ENCODE measurements at regions not wholly inside any gene's neighbourhood (a gene's known extent, or its start where the extent isn't known, plus 50 kb on each side); places are given as distances from the start of the nearest gene placed in this dataset.

GRCh38 chr13:103812971-103813370, 746.8 kb upstream of the SLC10A2 start:
- H3K36me3 ChIP-seq (ENCODE audit: control insufficient read depth, insufficient read depth, low read length) = no peaks in the 10 kb centered on the region
- TF ChIP-seq MXI1 (IDR thresholded peaks at IDR 0.05; ENCODE audit: borderline replicate concordance, low read depth, low read length) (no peak), MAFK (IDR thresholded peaks at IDR 0.05; ENCODE audit: low read depth, low read length) (no peak), CEBPB (IDR thresholded peaks at IDR 0.05; ENCODE audit: low read depth, low read length) (no peak), NFE2L2 (IDR thresholded peaks at IDR 0.05; ENCODE audit: low read depth, low read length) (no peak), SMC3 (IDR thresholded peaks at IDR 0.05; ENCODE audit: low read depth, low read length) (no peak), POLR2A (IDR thresholded peaks at IDR 0.05; ENCODE audit: low read depth, low read length) (no peak), MAZ (IDR thresholded peaks at IDR 0.05; ENCODE audit: borderline replicate concordance, low read depth, low read length) (no peak), RFX5 (IDR thresholded peaks at IDR 0.05; ENCODE audit: low read depth, low read length) (no peak), RAD21 (IDR thresholded peaks at IDR 0.05; ENCODE audit: low read length) (no peak), CHD1 (IDR thresholded peaks at IDR 0.05; ENCODE audit: low read depth, low read length) (no peak), RCOR1 (IDR thresholded peaks at IDR 0.05; ENCODE audit: insufficient replicate concordance, low read length) (no peak), BHLHE40 (IDR thresholded peaks at IDR 0.05; ENCODE audit: low read depth, low read length) (no peak)
- TF ChIP-seq, protein P1, sequence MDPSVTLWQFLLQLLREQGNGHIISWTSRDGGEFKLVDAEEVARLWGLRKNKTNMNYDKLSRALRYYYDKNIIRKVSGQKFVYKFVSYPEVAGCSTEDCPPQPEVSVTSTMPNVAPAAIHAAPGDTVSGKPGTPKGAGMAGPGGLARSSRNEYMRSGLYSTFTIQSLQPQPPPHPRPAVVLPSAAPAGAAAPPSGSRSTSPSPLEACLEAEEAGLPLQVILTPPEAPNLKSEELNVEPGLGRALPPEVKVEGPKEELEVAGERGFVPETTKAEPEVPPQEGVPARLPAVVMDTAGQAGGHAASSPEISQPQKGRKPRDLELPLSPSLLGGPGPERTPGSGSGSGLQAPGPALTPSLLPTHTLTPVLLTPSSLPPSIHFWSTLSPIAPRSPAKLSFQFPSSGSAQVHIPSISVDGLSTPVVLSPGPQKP (IDR thresholded peaks at IDR 0.05; ENCODE audit: borderline replicate concordance, low read depth, low read length) = no peak
- TF ChIP-seq, protein P2, sequence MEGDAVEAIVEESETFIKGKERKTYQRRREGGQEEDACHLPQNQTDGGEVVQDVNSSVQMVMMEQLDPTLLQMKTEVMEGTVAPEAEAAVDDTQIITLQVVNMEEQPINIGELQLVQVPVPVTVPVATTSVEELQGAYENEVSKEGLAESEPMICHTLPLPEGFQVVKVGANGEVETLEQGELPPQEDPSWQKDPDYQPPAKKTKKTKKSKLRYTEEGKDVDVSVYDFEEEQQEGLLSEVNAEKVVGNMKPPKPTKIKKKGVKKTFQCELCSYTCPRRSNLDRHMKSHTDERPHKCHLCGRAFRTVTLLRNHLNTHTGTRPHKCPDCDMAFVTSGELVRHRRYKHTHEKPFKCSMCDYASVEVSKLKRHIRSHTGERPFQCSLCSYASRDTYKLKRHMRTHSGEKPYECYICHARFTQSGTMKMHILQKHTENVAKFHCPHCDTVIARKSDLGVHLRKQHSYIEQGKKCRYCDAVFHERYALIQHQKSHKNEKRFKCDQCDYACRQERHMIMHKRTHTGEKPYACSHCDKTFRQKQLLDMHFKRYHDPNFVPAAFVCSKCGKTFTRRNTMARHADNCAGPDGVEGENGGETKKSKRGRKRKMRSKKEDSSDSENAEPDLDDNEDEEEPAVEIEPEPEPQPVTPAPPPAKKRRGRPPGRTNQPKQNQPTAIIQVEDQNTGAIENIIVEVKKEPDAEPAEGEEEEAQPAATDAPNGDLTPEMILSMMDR (conservative IDR thresholded peaks at IDR 0.05; ENCODE audit: low read depth, low read length) = no peak
- TF ChIP-seq, protein P3, sequence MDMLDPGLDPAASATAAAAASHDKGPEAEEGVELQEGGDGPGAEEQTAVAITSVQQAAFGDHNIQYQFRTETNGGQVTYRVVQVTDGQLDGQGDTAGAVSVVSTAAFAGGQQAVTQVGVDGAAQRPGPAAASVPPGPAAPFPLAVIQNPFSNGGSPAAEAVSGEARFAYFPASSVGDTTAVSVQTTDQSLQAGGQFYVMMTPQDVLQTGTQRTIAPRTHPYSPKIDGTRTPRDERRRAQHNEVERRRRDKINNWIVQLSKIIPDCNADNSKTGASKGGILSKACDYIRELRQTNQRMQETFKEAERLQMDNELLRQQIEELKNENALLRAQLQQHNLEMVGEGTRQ (IDR thresholded peaks at IDR 0.05; ENCODE audit: low read depth, low read length) = no peak
- intact Hi-C loops (cut with micrococcal nuclease) (no loop called here), in situ Hi-C loops (cut with MboI; ENCODE audit: low sequenced_read_pairs) (no loop called here), dilution Hi-C loops (cut with HindIII; ENCODE audit: low sequenced_read_pairs, unreplicated experiment) (no loop called here)
- no peaks in the 10 kb centered on the region for H3K27me3 ChIP-seq (ENCODE audit: control insufficient read depth, insufficient read depth, low read length)
- no peak overlapping the region for H3K4me2 ChIP-seq (ENCODE audit: low read depth, low read length)
- no peak overlapping the region for H4K5ac ChIP-seq (ENCODE audit: low read depth, low read length)
- no peak overlapping the region for H2AK9ac ChIP-seq (replicated peaks; ENCODE audit: low read depth, low read length, poor library complexity)
- ChIA-PET CTCF (no interaction called here), POLR2A (ENCODE audit: unreplicated experiment) (no interaction called here)
- H2BK20ac ChIP-seq (ENCODE audit: low read depth, low read length) = no peak overlapping the region
- H4K8ac ChIP-seq (ENCODE audit: low read depth in 2 of 2, low read length in 2 of 2) = no peak overlapping the region
- no peaks in the 10 kb centered on the region for H4K20me1 ChIP-seq (ENCODE audit: insufficient read depth, low read length)
- WGBS, 2 experiments (ENCODE audit: extremely low coverage in 2 of 2, insufficient read length in 1 of 2) = 56% methylated on average over 3 of the region's 5 CpGs; no CpG with 5 or more reads in 1 of the 2 experiments
- no peak overlapping the region for H2BK120ac ChIP-seq (ENCODE audit: low read depth, low read length)
- no peak overlapping the region for H2AFZ ChIP-seq (replicated peaks; ENCODE audit: low read length, poor library complexity)
- H3K4ac ChIP-seq (ENCODE audit: low read depth, low read length) = no peak overlapping the region
- H3K9me1 ChIP-seq (ENCODE audit: insufficient read depth, low read length) = no peaks in the 10 kb centered on the region
- no peak overlapping the region for H3K18ac ChIP-seq (ENCODE audit: low read depth, low read length)
- H3K14ac ChIP-seq (replicated peaks; ENCODE audit: low read depth, low read length) = no peak overlapping the region
- no peak overlapping the region for H3K23ac ChIP-seq (ENCODE audit: low read depth, low read length)
- ATAC-seq (ENCODE audit: low read depth) = no peak
- no peak overlapping the region for H2BK15ac ChIP-seq (ENCODE audit: low read depth, low read length)
- H3K4me1 ChIP-seq (ENCODE audit: control insufficient read depth, insufficient read depth, low read length) = no peaks in the 10 kb centered on the region
- no peak overlapping the region for H3K56ac ChIP-seq (ENCODE audit: extremely low read depth, insufficient read depth, low read length)
- H3K4me3 ChIP-seq (ENCODE audit: insufficient read depth, low read depth, low read length) = no peak overlapping the region
- peaks cover 23% of the 10 kb centered on the region for H3K9me3 ChIP-seq (ENCODE audit: control insufficient read depth, insufficient read depth, low read length)
- DNase-seq = no peak
- no peak overlapping the region for H4K91ac ChIP-seq (ENCODE audit: insufficient read depth, low read depth, low read length)
- no peak overlapping the region for H2BK5ac ChIP-seq (ENCODE audit: low read depth, low read length, poor library complexity, severe bottlenecking)
- H2AK5ac ChIP-seq (ENCODE audit: low read depth, low read length) = no peak overlapping the region
- no peak overlapping the region for H3K9ac ChIP-seq (ENCODE audit: low read depth, low read length)
- H3K27ac ChIP-seq (ENCODE audit: insufficient read depth, low read length) = no peak overlapping the region
- no peaks in the 10 kb centered on the region for H3K79me1 ChIP-seq (ENCODE audit: low read depth in 1 of 2, low read length in 2 of 2)
- BruUV-seq (replicated peaks) = no TSS peak

All from IMR-90 (cell line).